ENCODE measurements at regions not wholly inside any gene's neighbourhood (a gene's known extent, or its start where the extent isn't known, plus 50 kb on each side); places are given as distances from the start of the nearest gene placed in this dataset.

DNA sequence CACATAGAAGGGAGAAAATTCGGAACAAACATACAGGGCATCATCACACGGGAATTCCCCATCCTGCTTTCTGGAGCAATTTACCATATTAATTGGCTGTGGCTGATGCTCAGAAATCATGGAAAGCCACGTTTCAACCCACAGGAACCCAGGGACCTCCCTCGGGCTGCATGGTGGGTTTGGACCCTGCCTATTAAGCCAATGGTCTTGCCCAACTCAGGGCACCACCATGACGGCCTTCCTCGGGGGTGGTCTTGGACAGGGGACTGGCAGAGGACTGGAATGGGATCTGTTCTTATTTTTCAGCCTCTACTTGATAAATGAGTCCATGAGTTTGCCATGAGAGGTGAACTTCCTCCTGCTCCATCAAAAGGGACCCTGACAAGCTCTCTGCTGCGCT is 374.0 kb downstream of the SHANK2 start:
- TF ChIP-seq, protein P1, sequence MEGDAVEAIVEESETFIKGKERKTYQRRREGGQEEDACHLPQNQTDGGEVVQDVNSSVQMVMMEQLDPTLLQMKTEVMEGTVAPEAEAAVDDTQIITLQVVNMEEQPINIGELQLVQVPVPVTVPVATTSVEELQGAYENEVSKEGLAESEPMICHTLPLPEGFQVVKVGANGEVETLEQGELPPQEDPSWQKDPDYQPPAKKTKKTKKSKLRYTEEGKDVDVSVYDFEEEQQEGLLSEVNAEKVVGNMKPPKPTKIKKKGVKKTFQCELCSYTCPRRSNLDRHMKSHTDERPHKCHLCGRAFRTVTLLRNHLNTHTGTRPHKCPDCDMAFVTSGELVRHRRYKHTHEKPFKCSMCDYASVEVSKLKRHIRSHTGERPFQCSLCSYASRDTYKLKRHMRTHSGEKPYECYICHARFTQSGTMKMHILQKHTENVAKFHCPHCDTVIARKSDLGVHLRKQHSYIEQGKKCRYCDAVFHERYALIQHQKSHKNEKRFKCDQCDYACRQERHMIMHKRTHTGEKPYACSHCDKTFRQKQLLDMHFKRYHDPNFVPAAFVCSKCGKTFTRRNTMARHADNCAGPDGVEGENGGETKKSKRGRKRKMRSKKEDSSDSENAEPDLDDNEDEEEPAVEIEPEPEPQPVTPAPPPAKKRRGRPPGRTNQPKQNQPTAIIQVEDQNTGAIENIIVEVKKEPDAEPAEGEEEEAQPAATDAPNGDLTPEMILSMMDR (IDR thresholded peaks at IDR 0.05; ENCODE audit: insufficient read depth, low read length, poor library complexity, severe bottlenecking), result no peak
- TF ChIP-seq EZH2phosphoT487 (conservative IDR thresholded peaks at IDR 0.05; ENCODE audit: low read length), result no peak
